A549 (cell line): ENCODE measurements at regions not wholly inside any gene's neighbourhood (a gene's known extent, or its start where the extent isn't known, plus 50 kb on each side); places are given as distances from the start of the nearest gene placed in this dataset.

Experiments
- ATAC-seq, 2 experiments: fragments of 200-7000 bp in 1 of 2; fragments of >200 bp in 1 of 2; cut with Nextera tagmentation in 1 of 2; cut with Tn5 transposase in 1 of 2; 3 replicates each; pipeline versions ENCODE4 v1.8.0 to v1.9.1; 2018 to 2020; ENCODE audit warnings: mild to moderate bottlenecking in 1 of 2, moderate library complexity in 1 of 2
- CTCF ChIA-PET: fragments of 300-600 bp; sonication (Branson Sonifier 250); formaldehyde crosslinking; extraction: SDS; loops from one replicate; lab custom pipeline; 2021; ENCODE audit warnings: antibody characterized with exemption, inconsistent platforms; lab: Yijun Ruan, JAX
- POLR2A ChIA-PET: fragments of 350-600 bp; formaldehyde crosslinking; extraction: SDS; loops from one replicate; lab custom pipeline; 2021; ENCODE audit warnings: antibody characterized with exemption, inconsistent platforms; lab: Yijun Ruan, JAX
- DNase-seq, 2 experiments: peaks; one replicate each; pipeline versions ENCODE4 v3.0.0 to v3.0.0-alpha.2; 2011 to 2016; ENCODE audit warnings: low read depth in 1 of 2, low spot score in 1 of 2
- FAIRE-seq: peaks from 2 replicates; lab custom pipeline; 2011; peaks lifted over from hg19 to GRCh38; lab: Jason Lieb, UNC
- H3K27ac ChIP-seq, 2 experiments: fragments of >200 bp; sonication (Bioruptor Twin); formaldehyde crosslinking; 3 replicates each; pipeline ENCODE4 v1.5.1; 2016 to 2017
- H3K4me1 ChIP-seq: fragments of >200 bp; sonication (Bioruptor Twin); formaldehyde crosslinking; 3 replicates; pipeline ENCODE4 v1.6.1; 2016
- H3K4me2 ChIP-seq: fragments of >200 bp; sonication (Bioruptor Twin); formaldehyde crosslinking; 3 replicates; pipeline ENCODE4 v1.6.1; 2016
- H3K4me3 ChIP-seq: fragments of >200 bp; sonication (Bioruptor Twin); formaldehyde crosslinking; 3 replicates; pipeline ENCODE4 v1.5.1; 2016
- H3K9me3 ChIP-seq: fragments of >200 bp; sonication (Bioruptor Twin); formaldehyde crosslinking; 3 replicates; pipeline ENCODE4 v1.6.1; 2016
- CEBPB ChIP-seq, 2 experiments: fragments of >200 bp in 1 of 2; sonication (Bioruptor Twin) in 1 of 2; formaldehyde crosslinking in 1 of 2; IDR thresholded peaks; 2 replicates each; pipeline ENCODE4 v1.6.1; 2012 to 2016
- EP300 ChIP-seq, 2 experiments: fragments of >200 bp; sonication (Bioruptor Twin); formaldehyde crosslinking; IDR thresholded peaks; 2 replicates in 1 of 2; 3 replicates in 1 of 2; pipeline ENCODE4 v1.6.1; 2016 to 2017
- ESRRA ChIP-seq: fragments of 150-350 bp; IDR thresholded peaks from 2 replicates; pipeline ENCODE4 v1.6.1; 2014; ENCODE audit warnings: mild to moderate bottlenecking, low read length, borderline replicate concordance
- GATA3 ChIP-seq: IDR thresholded peaks from 2 replicates; pipeline ENCODE4 v1.6.1; 2012; ENCODE audit warnings: borderline replicate concordance
- HES2 ChIP-seq: fragments of >200 bp; sonication (Bioruptor Twin); formaldehyde crosslinking; IDR thresholded peaks from 2 replicates; pipeline ENCODE4 v1.6.1; 2016
- HMGXB4 ChIP-seq: fragments of 250-450 bp; sonication (Bioruptor Pico); IDR thresholded peaks from 2 replicates; pipeline ENCODE4 v1.5.0; 2021; ENCODE audit warnings: mild to moderate bottlenecking, moderate library complexity, borderline replicate concordance
- HOXA7 ChIP-seq: fragments of 250-450 bp; sonication (Bioruptor Pico); IDR thresholded peaks from 2 replicates; pipeline ENCODE4 v1.5.0; 2020; ENCODE audit warnings: mild to moderate bottlenecking, moderate library complexity
- JUNB ChIP-seq: fragments of >200 bp; sonication (Bioruptor Twin); formaldehyde crosslinking; IDR thresholded peaks from 2 replicates; pipeline ENCODE4 v1.6.1; 2016
- NR3C1 ChIP-seq: fragments of >200 bp; sonication (Bioruptor Twin); formaldehyde crosslinking; IDR thresholded peaks from 3 replicates; pipeline ENCODE4 v1.6.1; 2017
- RAD21 ChIP-seq, 2 experiments: fragments of >200 bp in 1 of 2; sonication (Bioruptor Twin) in 1 of 2; formaldehyde crosslinking in 1 of 2; IDR thresholded peaks in 1 of 2; conservative IDR thresholded peaks in 1 of 2; 2 replicates in 1 of 2; 3 replicates in 1 of 2; pipeline ENCODE4 v1.6.1; 2012 to 2018; ENCODE audit warnings: inconsistent platforms in 1 of 2
- SMC3 ChIP-seq: fragments of >200 bp; sonication (Bioruptor Twin); formaldehyde crosslinking; IDR thresholded peaks from 3 replicates; pipeline ENCODE4 v1.6.1; 2018; ENCODE audit warnings: inconsistent platforms
- TFCP2L1 ChIP-seq: fragments of 250-450 bp; sonication (Bioruptor Pico); IDR thresholded peaks from 2 replicates; pipeline ENCODE4 v1.5.0; 2021; ENCODE audit warnings: mild to moderate bottlenecking
- ZC3H11A ChIP-seq: fragments of 450-650 bp; IDR thresholded peaks from 2 replicates; pipeline ENCODE4 v1.6.1; 2014; ENCODE audit warnings: antibody characterized with exemption, mild to moderate bottlenecking
- WGBS: methylation state at CpG from one replicate; pipeline ENCODE4 v1.1.6; 2017; ENCODE audit errors: missing lambda C conversion rate; 5-methylcytosine and 5-hydroxymethylcytosine counted together
- TF ChIP-seq, protein P1 (sequence below): fragments of >200 bp; sonication (Bioruptor Twin); formaldehyde crosslinking; IDR thresholded peaks from 3 replicates; pipeline ENCODE4 v1.5.1; 2016
- TF ChIP-seq, protein P2 (sequence below): fragments of 150-350 bp; IDR thresholded peaks from 2 replicates; pipeline ENCODE4 v1.6.1; 2014; ENCODE audit warnings: low read depth, mild to moderate bottlenecking, low read length
- TF ChIP-seq, protein P3 (sequence below): fragments of 200-600 bp; sonication (generic); IDR thresholded peaks from 2 replicates; pipeline ENCODE4 v1.6.1; 2016; ENCODE audit warnings: antibody characterized with exemption, mild to moderate bottlenecking, moderate library complexity

- TF ChIP-seq JUNB (no peak), ESRRA (no peak), GATA3 (no peak), HES2 (no peak), HMGXB4 (CRISPR knock-in tag) (no peak), EP300 (IDR thresholded peaks at IDR 0.05) (no peak), CEBPB (IDR thresholded peaks at IDR 0.05) (no peak), TFCP2L1 (CRISPR knock-in tag) (no peak)
- no peak overlapping the region for H3K4me3 ChIP-seq
- ATAC-seq (peak in 1 of 2 experiments; percentile 11; a peak in 3 of 6 replicates), DNase-seq (no peak), FAIRE-seq (no peak)
- H3K4me1 ChIP-seq, result 0 out of 3 replicates have a peak, but pooled peaks cover 2% of the 10 kb centered on the region
- WGBS, result 77% methylated on average over 10 of the region's 10 CpGs
- CTCF ChIA-PET, result interaction anchor here (0.6 to 5.0 kb wide), 64 partner anchors 9 to 1561 kb away, joined by 3 to 95 read pairs (median 4); no protein-coding TSS in a partner anchor
- H3K27ac ChIP-seq, result 0 out of 6 replicates have a peak overlapping the region, but pooled peaks of 1 of the 2 experiments have one; percentile 37
- H3K9me3 ChIP-seq, result no peaks in the 10 kb centered on the region
- H3K4me2 ChIP-seq, result no peak overlapping the region
- POLR2A ChIA-PET, result interaction anchor here (0.6 to 1.0 kb wide), 2 partner anchors 566 to 1007 kb away, joined by 3 to 4 read pairs; partner anchors contain the start of gene ZEB1
These were observed 122.9 kb upstream of the LYZL2 start for GRCh38 chr10:30752481-30752881.

DNA sequence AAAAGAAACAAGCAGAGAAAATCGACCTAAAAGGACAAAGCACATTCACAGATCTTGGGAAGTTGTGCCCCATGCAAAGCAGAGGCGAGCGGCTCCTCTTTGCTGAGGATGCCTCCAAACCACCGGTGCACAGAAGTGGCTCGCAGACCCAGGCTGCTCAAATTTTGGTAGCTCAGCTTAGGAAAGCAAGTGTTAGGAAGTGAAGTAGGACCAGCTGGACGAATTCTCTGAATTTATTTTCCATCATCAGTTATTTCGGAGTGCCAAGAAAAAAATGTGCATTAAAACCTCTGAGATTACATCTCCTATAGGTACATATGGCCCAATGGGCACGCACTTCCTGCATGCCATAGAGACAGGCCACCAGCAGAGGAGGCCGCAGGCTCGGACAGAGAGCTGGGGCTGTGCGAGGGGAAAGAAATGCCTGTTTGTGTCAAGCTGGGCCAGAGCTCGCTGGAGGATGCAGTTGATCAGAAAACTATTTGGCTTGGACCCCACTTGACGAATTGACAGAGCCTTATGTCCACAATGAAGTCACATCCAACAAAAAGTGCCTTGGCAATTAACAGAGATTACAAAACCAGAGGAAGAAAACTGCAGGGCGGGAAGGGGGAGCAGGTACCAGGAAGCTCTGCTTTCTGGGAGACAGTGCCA lies 122.3 kb upstream of the LYZL2 start:
- H3K4me2 ChIP-seq, result no peak overlapping the region
- H3K4me3 ChIP-seq, result no peak overlapping the region
- FAIRE-seq (no peak), ATAC-seq (peak; percentile 95 to 99), DNase-seq (peak; percentile 71 to 77)
- ChIA-PET CTCF (interaction anchor here (0.6 to 5.0 kb wide), 68 partner anchors 9 to 1562 kb away, joined by 3 to 95 read pairs (median 4); no protein-coding TSS in a partner anchor), POLR2A (interaction anchor here (1.0 kb wide), 1 partner anchor 1008 kb away, joined by 4 read pairs; no protein-coding TSS in a partner anchor)
- WGBS, result 34% methylated on average over 14 of the region's 14 CpGs
- TF ChIP-seq ZC3H11A (no peak), NR3C1 (no peak), SMC3 (peak; percentile 92), HOXA7 (no peak), RAD21 (conservative IDR thresholded peaks at IDR 0.05 in 1 of 2, IDR thresholded peaks at IDR 0.05 in 1 of 2) (peak; percentile 97 to 98)
- TF ChIP-seq, protein P1, sequence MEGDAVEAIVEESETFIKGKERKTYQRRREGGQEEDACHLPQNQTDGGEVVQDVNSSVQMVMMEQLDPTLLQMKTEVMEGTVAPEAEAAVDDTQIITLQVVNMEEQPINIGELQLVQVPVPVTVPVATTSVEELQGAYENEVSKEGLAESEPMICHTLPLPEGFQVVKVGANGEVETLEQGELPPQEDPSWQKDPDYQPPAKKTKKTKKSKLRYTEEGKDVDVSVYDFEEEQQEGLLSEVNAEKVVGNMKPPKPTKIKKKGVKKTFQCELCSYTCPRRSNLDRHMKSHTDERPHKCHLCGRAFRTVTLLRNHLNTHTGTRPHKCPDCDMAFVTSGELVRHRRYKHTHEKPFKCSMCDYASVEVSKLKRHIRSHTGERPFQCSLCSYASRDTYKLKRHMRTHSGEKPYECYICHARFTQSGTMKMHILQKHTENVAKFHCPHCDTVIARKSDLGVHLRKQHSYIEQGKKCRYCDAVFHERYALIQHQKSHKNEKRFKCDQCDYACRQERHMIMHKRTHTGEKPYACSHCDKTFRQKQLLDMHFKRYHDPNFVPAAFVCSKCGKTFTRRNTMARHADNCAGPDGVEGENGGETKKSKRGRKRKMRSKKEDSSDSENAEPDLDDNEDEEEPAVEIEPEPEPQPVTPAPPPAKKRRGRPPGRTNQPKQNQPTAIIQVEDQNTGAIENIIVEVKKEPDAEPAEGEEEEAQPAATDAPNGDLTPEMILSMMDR, result peak; percentile 95
- TF ChIP-seq, protein P2, sequence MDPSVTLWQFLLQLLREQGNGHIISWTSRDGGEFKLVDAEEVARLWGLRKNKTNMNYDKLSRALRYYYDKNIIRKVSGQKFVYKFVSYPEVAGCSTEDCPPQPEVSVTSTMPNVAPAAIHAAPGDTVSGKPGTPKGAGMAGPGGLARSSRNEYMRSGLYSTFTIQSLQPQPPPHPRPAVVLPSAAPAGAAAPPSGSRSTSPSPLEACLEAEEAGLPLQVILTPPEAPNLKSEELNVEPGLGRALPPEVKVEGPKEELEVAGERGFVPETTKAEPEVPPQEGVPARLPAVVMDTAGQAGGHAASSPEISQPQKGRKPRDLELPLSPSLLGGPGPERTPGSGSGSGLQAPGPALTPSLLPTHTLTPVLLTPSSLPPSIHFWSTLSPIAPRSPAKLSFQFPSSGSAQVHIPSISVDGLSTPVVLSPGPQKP, result no peak
- TF ChIP-seq, protein P3, sequence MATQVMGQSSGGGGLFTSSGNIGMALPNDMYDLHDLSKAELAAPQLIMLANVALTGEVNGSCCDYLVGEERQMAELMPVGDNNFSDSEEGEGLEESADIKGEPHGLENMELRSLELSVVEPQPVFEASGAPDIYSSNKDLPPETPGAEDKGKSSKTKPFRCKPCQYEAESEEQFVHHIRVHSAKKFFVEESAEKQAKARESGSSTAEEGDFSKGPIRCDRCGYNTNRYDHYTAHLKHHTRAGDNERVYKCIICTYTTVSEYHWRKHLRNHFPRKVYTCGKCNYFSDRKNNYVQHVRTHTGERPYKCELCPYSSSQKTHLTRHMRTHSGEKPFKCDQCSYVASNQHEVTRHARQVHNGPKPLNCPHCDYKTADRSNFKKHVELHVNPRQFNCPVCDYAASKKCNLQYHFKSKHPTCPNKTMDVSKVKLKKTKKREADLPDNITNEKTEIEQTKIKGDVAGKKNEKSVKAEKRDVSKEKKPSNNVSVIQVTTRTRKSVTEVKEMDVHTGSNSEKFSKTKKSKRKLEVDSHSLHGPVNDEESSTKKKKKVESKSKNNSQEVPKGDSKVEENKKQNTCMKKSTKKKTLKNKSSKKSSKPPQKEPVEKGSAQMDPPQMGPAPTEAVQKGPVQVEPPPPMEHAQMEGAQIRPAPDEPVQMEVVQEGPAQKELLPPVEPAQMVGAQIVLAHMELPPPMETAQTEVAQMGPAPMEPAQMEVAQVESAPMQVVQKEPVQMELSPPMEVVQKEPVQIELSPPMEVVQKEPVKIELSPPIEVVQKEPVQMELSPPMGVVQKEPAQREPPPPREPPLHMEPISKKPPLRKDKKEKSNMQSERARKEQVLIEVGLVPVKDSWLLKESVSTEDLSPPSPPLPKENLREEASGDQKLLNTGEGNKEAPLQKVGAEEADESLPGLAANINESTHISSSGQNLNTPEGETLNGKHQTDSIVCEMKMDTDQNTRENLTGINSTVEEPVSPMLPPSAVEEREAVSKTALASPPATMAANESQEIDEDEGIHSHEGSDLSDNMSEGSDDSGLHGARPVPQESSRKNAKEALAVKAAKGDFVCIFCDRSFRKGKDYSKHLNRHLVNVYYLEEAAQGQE, result no peak
- H3K9me3 ChIP-seq, result no peaks in the 10 kb centered on the region
- H3K27ac ChIP-seq, result peak overlapping the region in 1 of 2 experiments; percentile 37; a peak in 1 of 6 replicates
- 0 out of 3 replicates have a peak, but pooled peaks cover 3% of the 10 kb centered on the region for H3K4me1 ChIP-seq
